IMR-90 (cell line): ENCODE measurements at regions not wholly inside any gene's neighbourhood (a gene's known extent, or its start where the extent isn't known, plus 50 kb on each side); places are given as distances from the start of the nearest gene placed in this dataset.

Experiments
- ATAC-seq: fragments of 200-7000 bp; cut with Tn5 transposase; 2 replicates; pipeline ENCODE4 v1.9.1; 2020; ENCODE audit warnings: low read depth, mild to moderate bottlenecking, moderate library complexity
- BruUV-seq: library from RNA; stranded (reverse); fragments of 400-500 nt; replicated peaks from 2 replicates; lab custom pipeline; 2021; lab: Mats Ljungman, UMichigan
- CTCF ChIA-PET: fragments of 300-600 bp; formaldehyde crosslinking; extraction: SDS; loops from one replicate; lab custom pipeline; 2021; ENCODE audit warnings: antibody characterized with exemption; lab: Yijun Ruan, JAX
- POLR2A ChIA-PET: fragments of 300-600 bp; sonication (Branson Sonifier 250); formaldehyde crosslinking; loops from one replicate; lab custom pipeline; 2022; ENCODE audit warnings: antibody characterized with exemption; ENCODE audit not compliant: unreplicated experiment; lab: Charles Lee
- DNase-seq: peaks from one replicate; pipeline ENCODE4 v3.0.0; 2013
- H2AFZ ChIP-seq: replicated peaks from 2 replicates; pipeline ENCODE3; 2013; ENCODE audit warnings: low read length, mild to moderate bottlenecking; ENCODE audit not compliant: poor library complexity
- H2AK5ac ChIP-seq: 2 replicates; pipeline ENCODE4 v1.6.1; 2013; ENCODE audit warnings: low read depth, low read length, inconsistent platforms
- H2AK9ac ChIP-seq: replicated peaks from 2 replicates; pipeline ENCODE3; 2013; ENCODE audit warnings: mild to moderate bottlenecking, low read depth, low read length, moderate library complexity; ENCODE audit not compliant: poor library complexity
- H2BK120ac ChIP-seq: 2 replicates; pipeline ENCODE4 v1.6.1; 2013; ENCODE audit warnings: low read depth, low read length, inconsistent platforms
- H2BK15ac ChIP-seq: 3 replicates; pipeline ENCODE4 v1.6.1; 2013; ENCODE audit warnings: low read depth, low read length, inconsistent platforms
- H2BK20ac ChIP-seq: 2 replicates; pipeline ENCODE4 v1.6.1; 2013; ENCODE audit warnings: low read depth, mild to moderate bottlenecking, inconsistent platforms, low read length, moderate library complexity
- H2BK5ac ChIP-seq: 2 replicates; pipeline ENCODE4 v1.6.1; 2013; ENCODE audit warnings: mild to moderate bottlenecking, low read depth, low read length, inconsistent platforms; ENCODE audit not compliant: poor library complexity, severe bottlenecking
- H3K14ac ChIP-seq: replicated peaks from 2 replicates; pipeline ENCODE4 v1.6.1; 2013; ENCODE audit warnings: low read depth, low read length, inconsistent platforms
- H3K18ac ChIP-seq: 2 replicates; pipeline ENCODE4 v1.6.1; 2013; ENCODE audit warnings: low read depth, low read length, control low read depth
- H3K23ac ChIP-seq: 2 replicates; pipeline ENCODE4 v1.6.1; 2013; ENCODE audit warnings: low read depth, low read length, inconsistent platforms
- H3K27ac ChIP-seq: 2 replicates; pipeline ENCODE4 v1.5.1; 2013; ENCODE audit warnings: mild to moderate bottlenecking, control low read depth, low read length; ENCODE audit not compliant: insufficient read depth
- H3K27me3 ChIP-seq: 2 replicates; pipeline ENCODE4 v1.6.1; 2013; ENCODE audit warnings: low read length; ENCODE audit not compliant: control insufficient read depth, insufficient read depth
- H3K36me3 ChIP-seq: 2 replicates; pipeline ENCODE4 v1.6.1; 2013; ENCODE audit warnings: low read length, mixed read lengths; ENCODE audit not compliant: control insufficient read depth, insufficient read depth
- H3K4ac ChIP-seq: 2 replicates; pipeline ENCODE4 v1.6.1; 2013; ENCODE audit warnings: low read depth, low read length, inconsistent platforms
- H3K4me1 ChIP-seq: 2 replicates; pipeline ENCODE4 v1.6.1; 2013; ENCODE audit warnings: low read length, mixed read lengths; ENCODE audit not compliant: control insufficient read depth, insufficient read depth
- H3K4me2 ChIP-seq: 2 replicates; pipeline ENCODE4 v1.6.1; 2013; ENCODE audit warnings: low read depth, mild to moderate bottlenecking, control low read depth, low read length, moderate library complexity
- H3K4me3 ChIP-seq: 2 replicates; pipeline ENCODE4 v1.5.1; 2013; ENCODE audit warnings: low read depth, mild to moderate bottlenecking, control low read depth, low read length, moderate library complexity; ENCODE audit not compliant: insufficient read depth
- H3K56ac ChIP-seq: 2 replicates; pipeline ENCODE4 v1.6.1; 2013; ENCODE audit warnings: low read length, inconsistent platforms; ENCODE audit not compliant: insufficient read depth; ENCODE audit errors: extremely low read depth
- H3K79me1 ChIP-seq, 2 experiments: 2 replicates each; pipeline ENCODE4 v1.6.1; 2013; ENCODE audit warnings: low read length in 2 of 2, inconsistent platforms in 1 of 2, low read depth in 1 of 2
- H3K9ac ChIP-seq: 2 replicates; pipeline ENCODE4 v1.6.1; 2013; ENCODE audit warnings: low read depth, low read length, control low read depth
- H3K9me1 ChIP-seq: 2 replicates; pipeline ENCODE4 v1.6.1; 2013; ENCODE audit warnings: low read length, inconsistent platforms; ENCODE audit not compliant: insufficient read depth
- H3K9me3 ChIP-seq: 2 replicates; pipeline ENCODE4 v1.6.1; 2013; ENCODE audit warnings: low read length; ENCODE audit not compliant: control insufficient read depth, insufficient read depth
- H4K20me1 ChIP-seq: 2 replicates; pipeline ENCODE4 v1.6.1; 2013; ENCODE audit warnings: low read length, inconsistent platforms; ENCODE audit not compliant: insufficient read depth
- H4K5ac ChIP-seq: 2 replicates; pipeline ENCODE4 v1.6.1; 2013; ENCODE audit warnings: mild to moderate bottlenecking, low read depth, low read length, control low read depth
- H4K8ac ChIP-seq, 2 experiments: 2 replicates each; pipeline ENCODE4 v1.6.1; 2013; ENCODE audit warnings: low read depth in 2 of 2, low read length in 2 of 2, control low read depth in 1 of 2, inconsistent platforms in 1 of 2
- H4K91ac ChIP-seq: 2 replicates; pipeline ENCODE4 v1.6.1; 2013; ENCODE audit warnings: low read depth, low read length, inconsistent platforms; ENCODE audit not compliant: insufficient read depth
- BHLHE40 ChIP-seq: fragments of 150-350 bp; IDR thresholded peaks from 2 replicates; pipeline ENCODE4 v1.6.1; 2016; ENCODE audit warnings: mild to moderate bottlenecking, low read depth, low read length
- CEBPB ChIP-seq: IDR thresholded peaks from 2 replicates; pipeline ENCODE4 v1.6.1; 2012; ENCODE audit warnings: low read depth, low read length, improper control_type of control experiment
- CHD1 ChIP-seq: IDR thresholded peaks from 2 replicates; pipeline ENCODE4 v1.6.1; 2012; ENCODE audit warnings: low read depth, low read length, improper control_type of control experiment
- FOS ChIP-seq: fragments of 150-350 bp; IDR thresholded peaks from 2 replicates; pipeline ENCODE4 v1.6.1; 2016; ENCODE audit warnings: low read depth, low read length
- MAFK ChIP-seq: IDR thresholded peaks from 2 replicates; pipeline ENCODE4 v1.6.1; 2012; ENCODE audit warnings: low read depth, low read length, improper control_type of control experiment
- MXI1 ChIP-seq: IDR thresholded peaks from 2 replicates; pipeline ENCODE4 v1.6.1; 2012; ENCODE audit warnings: low read depth, mild to moderate bottlenecking, low read length, moderate library complexity, borderline replicate concordance
- NFE2L2 ChIP-seq: fragments of 150-350 bp; IDR thresholded peaks from 2 replicates; pipeline ENCODE4 v1.6.1; 2016; ENCODE audit warnings: low read depth, mild to moderate bottlenecking, low read length
- POLR2A ChIP-seq: IDR thresholded peaks from 2 replicates; pipeline ENCODE4 v1.6.1; 2012; ENCODE audit warnings: mild to moderate bottlenecking, low read depth, low read length
- RFX5 ChIP-seq: IDR thresholded peaks from 2 replicates; pipeline ENCODE4 v1.8.0; 2012; ENCODE audit warnings: low read depth, mild to moderate bottlenecking, low read length, moderate library complexity
- WGBS, 2 experiments: methylation state at CpG; one replicate each; pipeline versions ENCODE4 v1.1.5 to v1.1.7; 2013; ENCODE audit warnings: missing lambda C conversion rate in 2 of 2; ENCODE audit not compliant: insufficient read length in 1 of 2; ENCODE audit errors: extremely low coverage in 2 of 2; 5-methylcytosine and 5-hydroxymethylcytosine counted together
- dilution Hi-C: fragments of 300-500 bp; cut with HindIII; formaldehyde crosslinking; loops from one replicate; pipeline ENCODE4 v1.14.3; 2018; ENCODE audit warnings: low sequenced_read_pairs; ENCODE audit not compliant: unreplicated experiment
- in situ Hi-C: fragments of 300-500 bp; cut with MboI; formaldehyde crosslinking; loops from 3 replicates; pipeline ENCODE4 v1.14.3; 2019; ENCODE audit warnings: low sequenced_read_pairs, inconsistent platforms, mixed read lengths
- intact Hi-C: fragments of 100-400 bp; cut with micrococcal nuclease; formaldehyde crosslinking; loops from 2 replicates; pipeline ENCODE4 v1.10.0; 2022
- TF ChIP-seq, protein P1 (sequence below): conservative IDR thresholded peaks from 2 replicates; pipeline ENCODE4 v1.5.1; 2012; ENCODE audit warnings: mild to moderate bottlenecking, low read depth, low read length, improper control_type of control experiment
- TF ChIP-seq, protein P2 (sequence below): fragments of 150-350 bp; IDR thresholded peaks from 2 replicates; pipeline ENCODE4 v1.6.1; 2016; ENCODE audit warnings: low read depth, mild to moderate bottlenecking, low read length, moderate library complexity, borderline replicate concordance

DNA sequence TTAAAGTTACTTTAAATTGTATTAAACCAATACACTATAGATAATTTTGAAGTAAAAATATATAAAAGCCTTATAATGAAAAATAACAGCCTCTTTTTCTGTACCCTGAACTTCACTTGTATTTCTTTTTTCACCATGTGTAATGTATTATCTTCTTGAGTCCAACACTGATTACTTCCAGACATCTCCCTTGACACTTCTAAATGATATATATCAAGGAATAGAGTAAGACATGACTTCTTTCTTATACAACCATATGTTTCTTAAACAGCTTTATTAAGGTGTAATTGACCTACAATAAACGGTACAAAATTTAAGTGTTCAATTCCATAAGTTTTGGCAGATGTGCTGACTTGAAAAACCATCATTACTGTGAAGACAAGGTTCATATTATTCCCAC lies 531.9 kb downstream of the OLFM4 start:
- ATAC-seq (no peak), DNase-seq (no peak)
- in situ Hi-C loops (no loop called here), dilution Hi-C loops (no loop called here), intact Hi-C loops (no loop called here)
- no peak overlapping the region for H3K4me2 ChIP-seq
- H3K23ac ChIP-seq = no peak overlapping the region
- H4K91ac ChIP-seq = no peak overlapping the region
- no peaks in the 10 kb centered on the region; the same call in 1 of the 2 replicates for H3K9me3 ChIP-seq
- WGBS, 2 experiments = no CpG with 5 or more reads among the region's 1 CpG
- no peak overlapping the region for H2BK15ac ChIP-seq
- no peak overlapping the region for H3K27ac ChIP-seq
- no peaks in the 10 kb centered on the region for H3K36me3 ChIP-seq
- H3K9ac ChIP-seq = no peak overlapping the region
- H3K14ac ChIP-seq = no peak overlapping the region
- POLR2A ChIA-PET = no interaction called here
- H3K18ac ChIP-seq = no peak overlapping the region
- no peak overlapping the region for H2BK120ac ChIP-seq
- H2BK20ac ChIP-seq = no peak overlapping the region
- no peak overlapping the region for H2BK5ac ChIP-seq
- H3K4me3 ChIP-seq = no peak overlapping the region
- H4K20me1 ChIP-seq = no peaks in the 10 kb centered on the region
- no peaks in the 10 kb centered on the region for H3K4me1 ChIP-seq
- H3K27me3 ChIP-seq = no peaks in the 10 kb centered on the region
- H2AK5ac ChIP-seq = no peak overlapping the region
- H3K9me1 ChIP-seq = no peaks in the 10 kb centered on the region
- H3K56ac ChIP-seq = no peak overlapping the region
- no TSS peak for BruUV-seq
- no peak overlapping the region for H2AFZ ChIP-seq
- H2AK9ac ChIP-seq = no peak overlapping the region
- H3K4ac ChIP-seq = no peak overlapping the region
- no peak overlapping the region for H4K5ac ChIP-seq
- no peak overlapping the region for H4K8ac ChIP-seq
- H3K79me1 ChIP-seq = no peaks in the 10 kb centered on the region
- TF ChIP-seq, protein P1, sequence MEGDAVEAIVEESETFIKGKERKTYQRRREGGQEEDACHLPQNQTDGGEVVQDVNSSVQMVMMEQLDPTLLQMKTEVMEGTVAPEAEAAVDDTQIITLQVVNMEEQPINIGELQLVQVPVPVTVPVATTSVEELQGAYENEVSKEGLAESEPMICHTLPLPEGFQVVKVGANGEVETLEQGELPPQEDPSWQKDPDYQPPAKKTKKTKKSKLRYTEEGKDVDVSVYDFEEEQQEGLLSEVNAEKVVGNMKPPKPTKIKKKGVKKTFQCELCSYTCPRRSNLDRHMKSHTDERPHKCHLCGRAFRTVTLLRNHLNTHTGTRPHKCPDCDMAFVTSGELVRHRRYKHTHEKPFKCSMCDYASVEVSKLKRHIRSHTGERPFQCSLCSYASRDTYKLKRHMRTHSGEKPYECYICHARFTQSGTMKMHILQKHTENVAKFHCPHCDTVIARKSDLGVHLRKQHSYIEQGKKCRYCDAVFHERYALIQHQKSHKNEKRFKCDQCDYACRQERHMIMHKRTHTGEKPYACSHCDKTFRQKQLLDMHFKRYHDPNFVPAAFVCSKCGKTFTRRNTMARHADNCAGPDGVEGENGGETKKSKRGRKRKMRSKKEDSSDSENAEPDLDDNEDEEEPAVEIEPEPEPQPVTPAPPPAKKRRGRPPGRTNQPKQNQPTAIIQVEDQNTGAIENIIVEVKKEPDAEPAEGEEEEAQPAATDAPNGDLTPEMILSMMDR = no peak
- TF ChIP-seq CEBPB (no peak), NFE2L2 (no peak), MXI1 (no peak), MAFK (no peak), BHLHE40 (no peak), CHD1 (no peak), RFX5 (no peak), FOS (no peak), POLR2A (no peak)
- TF ChIP-seq, protein P2, sequence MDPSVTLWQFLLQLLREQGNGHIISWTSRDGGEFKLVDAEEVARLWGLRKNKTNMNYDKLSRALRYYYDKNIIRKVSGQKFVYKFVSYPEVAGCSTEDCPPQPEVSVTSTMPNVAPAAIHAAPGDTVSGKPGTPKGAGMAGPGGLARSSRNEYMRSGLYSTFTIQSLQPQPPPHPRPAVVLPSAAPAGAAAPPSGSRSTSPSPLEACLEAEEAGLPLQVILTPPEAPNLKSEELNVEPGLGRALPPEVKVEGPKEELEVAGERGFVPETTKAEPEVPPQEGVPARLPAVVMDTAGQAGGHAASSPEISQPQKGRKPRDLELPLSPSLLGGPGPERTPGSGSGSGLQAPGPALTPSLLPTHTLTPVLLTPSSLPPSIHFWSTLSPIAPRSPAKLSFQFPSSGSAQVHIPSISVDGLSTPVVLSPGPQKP = no peak
- CTCF ChIA-PET = no interaction called here
